ENCODE measurements at regions not wholly inside any gene's neighbourhood (a gene's known extent, or its start where the extent isn't known, plus 50 kb on each side); places are given as distances from the start of the nearest gene placed in this dataset.

- TF ChIP-seq POLR2A (IDR thresholded peaks at IDR 0.05; ENCODE audit: low read length) (no peak), GATA1 (IDR thresholded peaks at IDR 0.05; ENCODE audit: low read depth, low read length) (no peak)
Measured at GRCh38 chr14:25908277-25909044, 689.4 kb downstream of the NOVA1 start.
